ENCODE measurements at regions not wholly inside any gene's neighbourhood (a gene's known extent, or its start where the extent isn't known, plus 50 kb on each side); places are given as distances from the start of the nearest gene placed in this dataset.

- DNase-seq (ENCODE audit: low spot score) = no peak
- no peak for TF ChIP-seq CTCF (IDR thresholded peaks at IDR 0.05; ENCODE audit: extremely low read depth, missing control alignments)
Observed at GRCh38 chr16:77131398-77131797, 59.6 kb upstream of the MON1B start.

- TF ChIP-seq CTCF (IDR thresholded peaks at IDR 0.05; ENCODE audit: extremely low read depth, missing control alignments) = no peak
- DNase-seq (ENCODE audit: low spot score) = no peak
Observed at GRCh38 chr16:77132051-77132618, 58.9 kb upstream of the MON1B start.

GRCh38 chr16:77133706-77134105 lies 57.3 kb upstream of the MON1B start:
- TF ChIP-seq CTCF (IDR thresholded peaks at IDR 0.05; ENCODE audit: extremely low read depth, missing control alignments) = no peak

GRCh38 chr16:77137045-77137444 lies 53.9 kb upstream of the MON1B start:
- no peak for TF ChIP-seq CTCF (IDR thresholded peaks at IDR 0.05; ENCODE audit: extremely low read depth, missing control alignments)
- no peak for DNase-seq (ENCODE audit: low spot score)

More at GRCh38 chr16:77133706-77134105, 57.3 kb upstream of the MON1B start:
- DNase-seq (ENCODE audit: low spot score) = no peak
